Testis (tissue), 2 donors: ENCODE measurements at regions not wholly inside any gene's neighbourhood (a gene's known extent, or its start where the extent isn't known, plus 50 kb on each side); places are given as distances from the start of the nearest gene placed in this dataset.

Experiments used
- CTCF ChIP-seq, 3 experiments: fragments of 450-650 bp in 2 of 3; fragments of 200-600 bp in 1 of 3; sonication (generic) in 1 of 3; IDR thresholded peaks; one replicate each; pipeline ENCODE4 v1.5.1; 2016 to 2019; ENCODE audit warnings: antibody characterized with exemption in 3 of 3, mild to moderate bottlenecking in 2 of 3, moderate library complexity in 1 of 3
- POLR2A ChIP-seq: fragments of 450-650 bp; IDR thresholded peaks from one replicate; pipeline ENCODE4 v1.6.1; 2017; ENCODE audit warnings: antibody characterized with exemption, mild to moderate bottlenecking, moderate library complexity

GRCh38 chr13:56900549-56901279 is 240.0 kb upstream of the PRR20A start:
- TF ChIP-seq CTCF (IDR thresholded peaks at IDR 0.05) (no peak), POLR2A (no peak)
